GM19035 (cell line): ENCODE measurements at regions not wholly inside any gene's neighbourhood (a gene's known extent, or its start where the extent isn't known, plus 50 kb on each side); places are given as distances from the start of the nearest gene placed in this dataset.
A peak's percentile ranks its signal among the peaks of the same experiment; 100 is the strongest.

Source experiments
- ATAC-seq: cut with Tn5 transposase; IDR thresholded peaks from one replicate; pipeline ENCODE4 v1.9.1; 2021; ENCODE audit not compliant: unreplicated experiment

DNA sequence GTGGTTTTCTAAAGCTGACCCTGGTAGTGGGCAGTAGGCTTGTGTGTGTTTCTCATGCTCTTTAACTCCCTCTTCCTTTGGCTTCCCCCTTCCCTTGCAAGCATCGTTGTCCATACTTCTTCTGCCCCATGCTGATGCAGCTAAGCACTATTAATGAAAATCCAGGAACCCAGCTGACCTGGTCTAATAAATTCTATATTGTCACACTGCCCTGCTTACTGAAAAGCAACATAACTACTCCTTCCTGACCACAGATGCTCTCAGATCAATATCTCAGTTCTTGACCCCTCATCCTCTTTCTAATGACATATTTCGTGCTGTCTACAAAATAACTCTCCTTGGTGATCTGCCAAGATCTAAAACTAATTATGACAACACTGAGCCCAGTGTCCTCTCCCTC lies 405.5 kb downstream of the EFNA5 start:
- ATAC-seq: no peak

DNA sequence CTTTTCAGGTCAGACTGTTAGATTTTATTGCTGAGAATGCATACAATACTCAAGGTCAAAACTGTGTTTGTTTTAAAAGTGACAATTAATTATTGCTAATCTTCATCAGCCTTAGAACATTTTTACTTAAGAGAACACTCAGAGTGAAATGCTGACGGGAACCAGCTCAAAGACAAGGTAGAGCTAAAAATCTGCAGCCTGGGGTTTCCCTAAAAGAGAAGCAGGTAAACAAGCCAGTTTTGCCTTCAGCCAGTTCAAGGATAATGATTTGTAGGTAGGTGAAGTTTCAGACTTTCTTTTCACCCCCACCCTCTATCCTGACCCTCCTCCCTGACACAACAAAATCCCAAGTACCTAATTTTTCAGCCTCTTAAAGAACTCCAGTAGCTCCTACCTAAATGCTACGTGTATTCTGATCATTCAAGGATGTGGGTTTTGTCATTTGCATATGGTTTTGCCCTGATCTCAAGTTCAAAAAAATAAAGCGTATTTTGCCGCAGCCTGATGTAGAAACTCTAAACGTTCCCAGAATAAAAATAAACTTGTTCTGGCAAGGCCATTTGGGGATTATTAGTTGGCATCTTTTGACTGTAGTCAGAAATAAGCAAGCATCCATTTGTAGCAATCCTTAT lies 407.2 kb downstream of the EFNA5 start:
- peak; percentile 86 for ATAC-seq

DNA sequence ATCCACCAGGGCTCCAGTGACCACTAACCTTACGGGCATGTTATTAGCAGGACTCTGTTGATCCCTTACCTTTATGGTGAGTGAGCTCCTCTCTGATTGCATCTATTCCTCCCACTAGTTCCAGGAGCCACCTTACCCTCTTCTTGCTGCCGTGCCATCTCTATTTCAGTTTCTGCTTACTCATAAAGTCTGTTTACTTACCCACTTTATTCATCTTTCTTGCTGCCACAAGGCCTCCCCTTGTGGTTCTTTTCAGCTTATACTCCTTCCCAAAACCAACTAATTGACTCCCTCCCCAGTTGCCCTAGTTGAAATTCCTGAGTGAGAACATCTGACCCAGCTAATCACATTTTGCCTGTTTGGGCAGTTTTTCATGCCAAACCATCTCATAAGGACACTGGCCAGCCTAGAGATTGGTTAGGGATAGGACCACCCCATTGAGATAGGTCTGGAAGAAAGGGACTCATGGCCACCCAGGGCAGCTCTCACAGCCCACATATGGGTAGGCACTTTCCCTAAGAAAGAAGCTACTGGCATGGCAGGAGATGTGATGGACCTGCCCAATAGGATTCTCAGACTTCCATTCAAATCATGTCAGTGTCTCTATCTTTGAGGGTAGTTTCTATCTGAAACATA lies 412.7 kb downstream of the EFNA5 start:
- ATAC-seq: no peak

DNA sequence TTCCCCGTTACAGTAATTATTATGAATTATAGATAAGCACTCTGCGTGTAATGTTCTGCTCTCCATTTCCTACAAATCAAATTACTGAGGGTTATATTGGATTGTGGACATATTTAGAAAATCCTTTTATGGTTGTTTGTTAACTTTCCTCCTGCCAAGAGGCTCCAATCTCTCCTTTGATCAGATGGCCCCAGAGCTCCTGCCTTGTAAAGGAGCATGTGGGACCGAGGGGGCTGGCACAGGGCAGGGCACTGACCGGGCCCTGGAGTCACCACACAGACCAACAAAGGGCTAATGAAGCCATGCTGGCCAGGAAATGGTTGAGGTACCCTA lies 415.9 kb downstream of the EFNA5 start:
- ATAC-seq: no peak

DNA sequence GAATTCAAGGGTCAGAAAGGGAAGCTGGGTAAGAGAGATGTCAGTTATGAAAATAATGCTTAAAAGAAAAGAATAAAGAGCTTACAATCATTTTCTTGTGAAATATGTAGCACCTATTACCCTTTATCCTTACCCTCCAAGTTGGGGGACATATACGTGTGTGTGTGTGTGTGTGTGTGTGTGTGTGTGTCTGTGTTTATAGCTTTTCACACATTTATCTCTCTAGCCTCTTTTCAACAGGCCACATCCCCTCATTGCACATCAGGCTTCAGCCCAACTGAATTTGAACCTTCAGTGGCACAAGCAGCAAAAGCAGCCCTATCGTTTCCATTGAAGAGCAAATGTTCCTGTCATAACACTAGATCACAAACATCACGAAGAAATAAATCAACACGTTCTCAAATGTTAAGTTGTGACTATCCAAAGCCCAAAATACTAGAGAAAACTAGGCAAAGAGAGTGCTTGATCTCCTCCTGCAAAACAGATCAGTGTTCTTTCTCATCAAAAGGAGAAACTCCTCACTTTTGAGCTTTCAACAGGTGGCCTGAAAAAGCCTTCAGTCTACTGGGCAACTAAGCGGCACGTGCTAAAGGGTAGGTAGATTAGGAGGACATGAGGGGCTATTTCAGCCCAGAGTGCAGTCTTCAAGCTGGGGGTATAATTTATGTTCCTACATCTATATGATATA lies 416.4 kb downstream of the EFNA5 start:
- ATAC-seq: no peak

DNA sequence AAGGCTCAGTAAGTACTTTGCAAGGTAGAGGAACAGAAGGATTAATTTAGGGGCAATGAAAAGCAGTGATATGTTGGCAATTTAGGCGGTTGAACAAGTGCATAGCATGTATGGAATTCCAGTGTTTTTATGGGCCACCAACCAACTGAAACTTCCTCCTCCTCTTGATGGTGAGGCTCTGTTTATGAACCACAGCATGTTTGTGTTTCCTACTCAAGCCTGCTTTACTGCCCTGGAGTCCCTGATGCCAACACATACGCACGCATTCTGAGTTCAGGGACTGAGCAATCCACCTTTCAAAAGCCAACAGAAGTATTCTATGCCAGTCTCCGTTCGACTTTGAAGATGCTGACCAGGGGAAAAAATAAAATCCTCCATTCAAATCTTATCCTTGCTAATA lies 417.5 kb downstream of the EFNA5 start:
- ATAC-seq: no peak

DNA sequence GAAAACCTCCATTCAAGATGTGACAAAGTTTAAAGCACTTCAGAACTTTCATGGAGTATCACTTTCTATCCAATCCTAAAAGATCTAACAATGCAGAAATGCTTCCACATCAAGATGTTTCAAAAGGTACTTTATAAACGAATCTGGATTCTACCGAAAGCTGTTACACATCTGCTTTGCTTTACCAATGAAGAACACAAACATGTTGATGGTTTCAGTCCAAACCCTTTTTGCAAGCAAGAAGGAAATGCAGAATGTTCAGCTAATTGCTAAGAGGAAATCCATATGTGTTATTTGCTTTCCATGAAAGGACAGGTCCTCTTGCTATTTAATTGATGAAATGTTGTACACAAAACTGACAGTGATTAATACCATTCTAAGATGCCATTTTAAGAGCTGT lies 419.6 kb downstream of the EFNA5 start:
- no peak for ATAC-seq

DNA sequence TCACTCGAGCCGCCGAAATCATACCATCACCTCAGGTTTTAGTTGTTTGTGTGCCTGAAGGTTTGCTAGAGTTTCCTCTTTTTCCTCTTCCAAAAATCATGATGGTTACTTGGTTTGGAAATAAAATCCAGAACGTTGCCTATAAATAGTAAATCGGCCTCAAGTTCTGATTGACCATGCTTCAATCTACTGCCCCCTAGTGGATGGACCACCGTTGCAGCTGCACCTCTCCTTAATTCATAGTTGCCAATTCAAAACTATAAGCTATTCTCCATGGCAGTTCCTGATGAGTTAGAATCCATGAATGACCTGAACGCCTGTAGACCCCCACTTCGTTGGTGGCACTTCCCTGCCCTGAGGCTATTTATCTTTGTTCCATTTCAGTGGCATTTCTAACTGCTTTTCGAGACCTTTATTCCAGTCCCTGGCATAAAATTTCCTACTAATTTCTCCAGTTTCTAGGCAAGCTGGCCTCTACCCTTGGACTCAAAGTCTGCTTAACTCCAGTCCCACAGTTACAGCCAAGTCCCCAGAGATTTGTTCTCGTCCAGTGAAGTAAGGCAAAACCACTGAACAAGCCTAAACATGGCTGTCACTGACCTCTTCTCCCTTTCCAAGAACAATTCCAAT lies 422.6 kb downstream of the EFNA5 start:
- ATAC-seq: no peak

DNA sequence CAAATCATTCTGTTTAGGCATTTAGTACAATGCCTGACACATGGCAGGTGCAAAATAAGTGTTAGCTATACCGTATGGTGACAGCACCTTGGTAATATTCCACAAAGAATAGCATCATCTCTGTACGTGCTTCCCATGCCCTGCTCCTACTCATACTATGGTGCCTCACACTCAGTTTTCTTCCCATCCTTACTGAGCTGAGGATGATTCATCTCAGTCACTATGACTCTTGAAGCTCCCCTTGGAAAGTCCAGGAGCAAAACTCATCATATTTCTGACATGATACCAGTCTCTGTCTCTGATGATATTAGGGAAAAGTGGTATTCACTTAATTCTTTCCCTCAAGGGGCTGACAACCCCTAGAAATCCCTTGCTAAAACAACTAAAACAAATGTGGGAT lies 423.3 kb downstream of the EFNA5 start:
- ATAC-seq: no peak

DNA sequence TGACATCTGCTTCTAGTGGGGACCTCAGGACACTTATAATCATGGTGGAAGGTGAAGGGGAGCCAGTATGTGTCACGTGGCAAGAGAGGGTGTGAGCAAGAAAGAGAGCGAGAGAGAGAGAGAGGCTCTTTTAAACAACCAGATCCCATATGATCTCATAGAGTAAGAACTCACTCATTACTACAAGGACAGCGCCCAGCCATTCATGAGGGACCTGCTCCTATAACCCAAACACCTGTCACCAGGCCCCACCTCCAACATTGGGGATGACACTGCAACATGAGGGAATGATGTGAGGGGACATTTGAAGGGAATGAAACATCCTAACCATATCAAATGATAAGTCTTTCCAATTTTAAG lies 427.5 kb downstream of the EFNA5 start:
- ATAC-seq: no peak

DNA sequence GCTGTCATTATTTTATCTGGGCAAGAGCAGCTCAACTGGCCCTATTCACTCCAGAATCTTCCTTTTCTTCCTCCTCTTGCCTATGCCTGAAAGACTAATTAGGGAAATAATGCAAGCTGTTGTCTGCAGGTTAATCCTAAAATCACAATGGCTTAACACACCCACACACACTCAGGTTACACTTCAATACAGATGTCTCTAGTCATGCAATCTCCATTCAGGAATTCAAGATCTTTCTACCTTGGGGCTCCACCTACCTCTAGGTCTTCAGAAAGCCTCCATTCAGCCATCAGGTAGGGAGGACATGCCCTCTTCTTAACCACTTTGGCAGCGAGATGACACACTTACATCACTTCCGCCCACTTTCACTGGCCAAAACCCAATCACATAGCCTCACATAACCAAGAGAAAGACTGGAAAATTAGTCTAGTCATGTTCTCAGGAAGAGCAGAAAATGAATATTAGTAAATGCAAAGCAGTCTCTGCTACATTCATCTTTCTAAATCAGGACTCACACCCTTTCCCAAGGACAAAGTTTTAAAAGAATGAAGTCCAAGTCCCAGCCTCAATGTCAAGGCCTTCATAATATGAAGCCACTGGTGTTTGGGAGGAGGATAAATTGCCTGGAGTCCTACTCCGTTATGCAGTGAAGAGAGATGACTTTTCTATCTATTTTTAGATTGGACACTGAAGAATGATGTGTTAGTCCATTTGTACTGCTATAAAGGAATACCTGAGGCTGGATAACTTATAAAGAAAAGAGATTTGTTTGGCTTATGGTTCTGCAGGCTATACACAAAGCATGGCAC lies 428.1 kb downstream of the EFNA5 start:
- no peak for ATAC-seq

DNA sequence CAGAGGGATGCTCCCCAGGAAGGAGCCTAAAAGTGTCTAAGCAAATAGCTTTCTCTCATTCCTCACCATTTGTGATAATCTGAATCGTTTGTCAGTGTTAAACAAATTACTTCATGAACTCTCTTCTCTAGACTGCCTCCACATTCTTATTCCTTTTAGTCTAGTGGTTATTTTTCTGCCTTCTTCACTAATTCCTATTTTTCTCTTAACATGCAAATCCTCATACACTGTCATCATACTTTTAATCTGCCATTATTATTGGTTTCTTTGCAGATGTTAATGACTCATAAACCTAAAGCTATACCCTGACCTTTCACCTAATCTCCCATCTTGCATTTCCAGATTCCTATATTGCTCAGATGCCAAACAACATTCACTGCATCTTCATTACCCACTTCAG lies 428.9 kb downstream of the EFNA5 start:
- no peak for ATAC-seq

DNA sequence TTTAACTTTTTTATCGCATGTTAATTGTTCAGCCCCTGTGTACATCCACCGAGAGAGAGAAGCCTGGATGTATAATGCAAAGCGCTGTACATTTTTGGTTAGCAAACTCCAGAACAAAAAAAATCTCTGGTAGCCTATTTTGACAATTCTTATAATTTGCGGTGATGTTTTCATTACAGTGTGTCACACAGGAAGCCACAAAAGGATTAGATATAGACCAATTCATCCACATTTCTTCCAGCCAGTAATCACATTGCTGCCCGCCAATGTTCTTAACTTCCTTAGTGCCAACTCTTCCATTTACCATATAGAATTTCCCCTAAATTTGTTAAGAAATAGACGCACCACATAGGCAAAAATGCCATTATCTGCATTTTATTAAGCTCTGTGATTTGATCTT lies 435.6 kb downstream of the EFNA5 start:
- ATAC-seq: no peak

DNA sequence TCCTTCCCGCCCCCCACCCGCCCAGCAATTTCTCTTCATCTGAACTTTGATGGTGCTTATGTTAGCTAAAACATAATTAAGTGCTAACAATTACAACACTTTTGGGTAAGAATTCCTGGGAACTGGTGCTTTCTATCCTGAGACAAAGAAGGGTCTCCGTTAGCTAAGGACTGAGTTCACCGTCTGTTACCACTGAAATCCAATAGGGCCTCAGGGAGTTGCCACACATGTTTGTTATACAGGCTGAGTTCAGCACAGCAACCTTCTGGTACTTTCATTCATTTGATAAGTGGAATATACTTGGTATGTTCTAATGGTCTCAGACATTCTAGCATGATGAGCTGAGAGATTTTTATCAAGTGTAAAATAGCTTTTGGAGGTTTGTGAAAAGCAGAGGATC lies 437.9 kb downstream of the EFNA5 start:
- ATAC-seq: no peak

DNA sequence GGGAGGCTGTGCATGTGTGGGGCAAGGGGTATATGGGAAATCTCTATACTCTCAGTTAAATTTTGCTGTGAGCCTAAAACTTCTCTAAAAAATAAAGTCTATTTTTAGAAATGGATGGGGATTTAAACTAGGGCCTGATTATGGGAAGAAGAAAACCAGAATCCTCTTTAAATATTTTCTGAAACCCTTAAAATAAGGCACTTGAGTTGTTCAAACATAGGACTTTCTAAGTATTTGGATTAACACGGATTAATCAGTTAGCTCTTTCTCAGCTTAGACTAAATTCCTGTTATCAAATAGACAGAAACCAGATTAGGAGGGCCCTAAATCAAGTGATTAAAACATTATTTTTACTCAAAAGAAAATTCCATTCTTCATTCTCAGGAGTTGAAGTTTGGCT lies 438.4 kb downstream of the EFNA5 start:
- ATAC-seq: no peak

DNA sequence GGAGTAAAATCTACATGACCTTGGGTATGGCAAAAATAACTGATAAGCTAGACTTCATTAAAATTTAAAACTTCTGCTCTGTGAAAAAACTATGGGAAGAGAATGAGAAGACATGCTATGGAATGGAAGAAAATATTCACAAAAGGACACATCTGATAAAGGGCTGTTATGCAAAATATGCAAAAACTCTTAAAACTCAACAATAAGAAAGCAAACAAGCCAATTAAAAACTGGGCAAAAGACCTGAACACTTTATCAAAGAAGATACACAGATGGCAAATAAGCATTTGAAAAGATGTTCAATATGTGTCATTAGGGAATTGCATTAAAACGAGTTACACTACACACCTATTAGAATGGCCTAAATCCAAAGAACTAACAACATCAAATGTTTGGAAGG lies 439.5 kb downstream of the EFNA5 start:
- ATAC-seq: no peak

DNA sequence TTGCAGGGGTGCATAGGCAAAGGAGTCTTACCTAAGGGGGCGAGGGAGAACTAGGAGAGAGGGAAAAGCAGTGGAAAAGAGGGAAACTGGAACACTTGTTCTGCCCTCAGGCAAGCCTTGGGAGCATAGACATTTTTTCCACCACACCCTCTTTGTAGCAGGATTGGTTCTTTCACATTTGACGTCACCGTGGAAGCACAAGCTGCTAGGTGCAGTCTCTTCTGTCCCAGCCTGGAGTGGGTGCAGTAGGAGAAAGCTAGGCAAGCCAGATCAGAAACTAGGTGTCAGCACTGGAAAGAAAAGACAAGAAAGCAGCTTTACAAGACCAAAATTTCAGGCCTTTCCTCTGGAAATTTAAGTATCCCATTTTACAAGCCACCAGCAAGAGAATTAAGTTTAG lies 440.4 kb downstream of the EFNA5 start:
- no peak for ATAC-seq

DNA sequence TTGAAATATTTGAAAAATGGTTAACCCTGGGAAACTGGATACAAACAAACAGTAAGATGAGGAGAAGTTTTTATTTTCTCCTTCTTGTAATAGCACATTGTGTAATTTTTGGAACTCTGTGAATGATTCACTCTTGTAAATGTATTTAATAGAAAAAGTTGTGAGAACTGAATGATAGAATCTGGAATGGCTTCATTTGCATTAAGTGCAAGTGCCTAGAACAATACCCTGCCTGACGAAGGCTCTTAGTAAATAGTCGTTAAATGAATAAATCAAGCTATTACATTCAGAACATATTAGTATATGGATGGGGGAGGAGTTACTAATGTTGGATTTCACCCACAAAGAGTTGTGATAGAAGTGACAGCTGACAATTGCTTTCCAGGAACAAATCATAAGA lies 442.5 kb downstream of the EFNA5 start:
- ATAC-seq: no peak

DNA sequence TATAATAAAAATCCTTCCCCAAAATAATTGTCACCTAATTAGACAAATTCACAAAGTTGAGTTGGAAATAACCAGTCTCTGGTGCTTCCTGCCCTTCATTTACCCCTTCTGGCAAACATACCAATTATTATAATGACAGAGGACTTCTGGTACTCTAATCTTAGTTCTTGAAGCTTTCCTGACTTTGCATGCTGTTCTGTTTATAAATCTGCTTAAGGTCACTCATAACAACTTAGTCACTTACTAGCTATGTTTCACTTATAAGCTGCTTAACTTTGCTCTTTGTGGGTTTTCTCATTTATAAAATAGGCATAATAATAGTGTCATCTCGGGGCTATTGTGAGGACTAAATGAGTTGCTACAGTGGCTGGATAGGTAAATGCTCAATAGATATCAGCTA lies 446.5 kb downstream of the EFNA5 start:
- no peak for ATAC-seq

DNA sequence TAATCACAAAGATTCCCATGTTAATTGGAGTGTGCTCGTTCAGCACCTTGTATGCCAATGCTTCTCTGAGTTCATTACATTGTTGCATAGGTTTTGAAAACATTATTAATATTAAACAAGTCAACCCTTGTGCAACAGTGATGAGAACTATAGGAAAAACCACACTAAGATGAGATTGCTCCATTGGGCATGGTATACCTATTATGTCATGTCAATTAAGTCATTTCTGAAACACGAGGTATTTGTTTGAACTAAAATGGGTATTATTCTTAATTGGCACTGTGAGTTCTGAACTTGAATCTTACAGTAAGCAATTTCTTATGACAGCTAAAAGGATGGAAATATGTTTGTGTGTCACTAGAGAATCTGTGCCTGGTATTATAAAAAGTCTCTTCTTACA lies 447.7 kb downstream of the EFNA5 start:
- no peak for ATAC-seq

DNA sequence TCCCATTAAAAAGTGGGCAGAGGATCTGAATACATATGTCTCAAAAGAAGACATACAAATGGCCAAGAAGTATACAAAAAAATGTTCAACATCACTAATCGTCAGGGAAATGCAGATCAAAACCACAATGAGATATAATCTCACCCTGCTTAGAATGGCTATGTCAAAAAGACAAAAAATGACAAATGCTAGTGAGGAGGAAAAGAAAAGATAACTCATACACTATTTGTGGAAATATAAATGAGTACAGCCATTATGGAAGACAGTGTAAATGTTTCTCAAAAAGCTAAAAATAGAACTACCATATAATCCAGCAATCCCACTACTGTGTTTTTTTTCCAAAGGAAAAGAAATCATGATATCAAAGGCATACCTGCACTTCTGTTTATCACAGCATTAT lies 450.7 kb downstream of the EFNA5 start:
- ATAC-seq: no peak
